IPS-18a (cell line): ENCODE measurements at regions not wholly inside any gene's neighbourhood (a gene's known extent, or its start where the extent isn't known, plus 50 kb on each side); places are given as distances from the start of the nearest gene placed in this dataset.

Experiments
- H3K27ac ChIP-seq: one replicate; pipeline ENCODE4 v1.5.1; 2013; ENCODE audit warnings: low read length
- H3K27me3 ChIP-seq: one replicate; pipeline ENCODE4 v1.6.1; 2013; ENCODE audit warnings: mild to moderate bottlenecking, low read length; ENCODE audit not compliant: control insufficient read depth, insufficient read depth
- H3K36me3 ChIP-seq: one replicate; pipeline ENCODE4 v1.6.1; 2013; ENCODE audit warnings: low read depth, low read length; ENCODE audit not compliant: control insufficient read depth
- H3K4me1 ChIP-seq: one replicate; pipeline ENCODE4 v1.6.1; 2013; ENCODE audit warnings: low read depth, low read length; ENCODE audit not compliant: control insufficient read depth
- H3K4me3 ChIP-seq: one replicate; pipeline ENCODE4 v1.5.1; 2013; ENCODE audit warnings: low read length
- H3K9ac ChIP-seq: one replicate; pipeline ENCODE4 v1.6.1; 2013; ENCODE audit warnings: mild to moderate bottlenecking, low read length, moderate library complexity
- H3K9me3 ChIP-seq: one replicate; pipeline ENCODE4 v1.6.1; 2013; ENCODE audit warnings: low read depth, low read length; ENCODE audit not compliant: control insufficient read depth

DNA sequence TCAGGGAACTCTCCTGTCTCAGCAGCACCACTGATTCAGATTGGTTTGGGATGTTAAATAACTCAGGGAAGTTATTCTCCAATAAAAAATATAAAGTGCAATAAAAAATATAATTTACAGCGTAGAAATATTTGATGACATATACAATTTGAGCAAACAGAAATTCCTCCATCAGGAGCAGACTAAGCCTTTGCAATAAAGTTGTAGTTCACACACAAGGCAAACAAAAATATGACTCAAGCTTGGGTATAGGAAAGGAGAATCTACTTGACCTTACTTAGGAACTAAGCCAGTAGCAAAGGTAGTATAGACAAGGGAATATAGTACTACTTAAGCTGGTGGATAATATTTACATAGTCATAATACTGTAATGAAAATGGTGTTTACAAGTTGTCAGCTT lies 264.1 kb downstream of the KIF21A start:
- H3K27me3 ChIP-seq, result no peaks in the 10 kb centered on the region
- H3K27ac ChIP-seq, result no peak overlapping the region
- H3K9ac ChIP-seq, result no peak overlapping the region
- H3K4me3 ChIP-seq, result no peak overlapping the region
- no peaks in the 10 kb centered on the region for H3K36me3 ChIP-seq
- H3K9me3 ChIP-seq, result peaks cover 5% of the 10 kb centered on the region
- no peaks in the 10 kb centered on the region for H3K4me1 ChIP-seq

DNA sequence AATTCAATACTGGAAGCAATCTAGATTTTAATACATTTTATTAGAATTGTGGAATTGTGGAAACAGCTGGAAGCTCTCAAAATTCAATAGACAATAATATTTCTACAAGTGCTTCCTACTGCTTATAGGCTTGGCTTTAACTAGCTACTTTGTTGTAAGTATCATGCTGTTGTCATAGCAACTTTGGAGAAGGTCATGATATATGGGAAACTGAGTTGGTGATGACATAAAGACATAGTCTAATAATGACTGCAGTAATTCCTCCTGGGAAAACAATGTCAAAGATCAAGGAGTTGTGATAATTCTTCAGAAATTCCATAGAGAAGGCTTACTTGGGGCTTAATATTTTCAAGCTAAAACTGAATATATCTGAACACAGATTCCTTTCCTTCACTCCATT lies 266.6 kb downstream of the KIF21A start:
- Histone ChIP-seq H3K4me3 (no peak overlapping the region), H3K9ac (no peak overlapping the region), H3K4me1 (no peaks in the 10 kb centered on the region), H3K9me3 (peaks cover 5% of the 10 kb centered on the region), H3K27ac (no peak overlapping the region), H3K36me3 (no peaks in the 10 kb centered on the region), H3K27me3 (no peaks in the 10 kb centered on the region)

DNA sequence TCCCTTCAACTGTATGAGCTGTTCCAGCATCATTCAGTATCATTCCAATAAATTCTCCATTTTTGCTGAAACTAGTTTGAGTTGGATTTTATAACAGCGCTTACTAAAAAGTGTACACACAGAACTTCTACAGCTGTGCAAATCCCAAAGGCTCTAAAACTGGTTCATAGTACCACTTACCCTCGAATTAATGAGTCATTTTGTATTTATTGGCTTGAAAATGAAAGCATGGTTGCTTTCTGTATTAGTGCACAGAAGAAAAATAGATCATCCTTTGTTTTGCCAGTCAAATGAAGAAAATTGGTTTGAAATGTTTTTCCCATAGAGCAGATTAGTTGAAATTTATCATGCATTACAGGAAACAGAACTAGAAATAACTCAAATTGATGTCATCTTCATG lies 268.3 kb upstream of the CPNE8 start:
- Histone ChIP-seq H3K27ac (no peak overlapping the region), H3K36me3 (no peaks in the 10 kb centered on the region), H3K4me3 (no peak overlapping the region), H3K9ac (no peak overlapping the region), H3K27me3 (no peaks in the 10 kb centered on the region), H3K9me3 (peaks cover 5% of the 10 kb centered on the region), H3K4me1 (no peaks in the 10 kb centered on the region)

DNA sequence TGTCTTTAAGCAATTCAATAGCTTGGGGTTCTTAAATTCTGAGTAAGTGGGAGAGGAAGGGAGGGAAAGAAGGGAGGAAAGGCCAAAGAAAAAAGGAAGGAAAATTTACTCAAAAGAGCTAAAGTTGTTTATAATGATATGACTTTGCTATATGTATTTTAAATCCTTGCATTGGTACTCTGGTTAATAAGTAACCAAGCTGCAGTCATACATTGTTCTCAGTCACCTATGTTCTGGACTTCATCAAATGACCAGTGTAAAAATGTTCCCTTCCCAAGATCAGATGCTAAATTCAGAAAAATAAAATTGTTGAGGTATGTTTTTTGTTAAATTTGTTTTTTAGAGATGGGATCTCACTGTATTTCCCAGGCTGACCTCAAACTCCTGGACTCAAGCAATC lies 259.9 kb upstream of the CPNE8 start:
- Histone ChIP-seq H3K27me3 (no peaks in the 10 kb centered on the region), H3K27ac (no peak overlapping the region), H3K36me3 (no peaks in the 10 kb centered on the region), H3K9ac (no peak overlapping the region), H3K9me3 (no peaks in the 10 kb centered on the region), H3K4me3 (no peak overlapping the region), H3K4me1 (no peaks in the 10 kb centered on the region)

DNA sequence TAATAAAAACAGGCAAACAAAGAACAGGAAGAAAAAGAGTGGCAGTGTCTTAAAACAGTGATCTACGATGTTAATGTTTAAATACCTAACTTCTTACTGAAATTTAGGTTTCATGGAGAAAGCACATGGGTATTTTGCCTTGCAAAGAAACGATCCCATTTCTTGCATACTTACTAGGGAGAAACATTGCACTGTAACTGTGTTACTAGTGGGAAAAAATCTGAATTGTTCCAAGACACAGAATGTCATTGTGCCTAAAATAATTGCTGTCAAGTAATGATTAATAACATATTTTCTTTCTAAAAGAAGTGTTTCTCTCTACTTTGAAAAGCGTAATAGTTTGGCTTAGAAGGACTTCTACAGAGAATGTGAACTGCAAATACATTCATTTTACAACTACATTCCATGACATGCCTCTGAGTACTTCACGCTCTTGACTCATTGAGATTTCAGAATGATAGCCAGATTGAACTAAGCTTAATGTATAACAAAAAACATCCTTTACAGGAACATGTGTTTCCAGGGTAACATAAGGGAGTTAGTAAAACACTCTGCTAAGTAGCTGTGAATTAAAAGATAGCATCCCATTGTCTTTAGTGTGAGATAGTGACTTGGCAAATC lies 256.2 kb upstream of the CPNE8 start:
- Histone ChIP-seq H3K4me3 (no peak overlapping the region), H3K4me1 (no peaks in the 10 kb centered on the region), H3K36me3 (no peaks in the 10 kb centered on the region), H3K27ac (no peak overlapping the region), H3K9me3 (no peaks in the 10 kb centered on the region), H3K27me3 (no peaks in the 10 kb centered on the region), H3K9ac (no peak overlapping the region)

DNA sequence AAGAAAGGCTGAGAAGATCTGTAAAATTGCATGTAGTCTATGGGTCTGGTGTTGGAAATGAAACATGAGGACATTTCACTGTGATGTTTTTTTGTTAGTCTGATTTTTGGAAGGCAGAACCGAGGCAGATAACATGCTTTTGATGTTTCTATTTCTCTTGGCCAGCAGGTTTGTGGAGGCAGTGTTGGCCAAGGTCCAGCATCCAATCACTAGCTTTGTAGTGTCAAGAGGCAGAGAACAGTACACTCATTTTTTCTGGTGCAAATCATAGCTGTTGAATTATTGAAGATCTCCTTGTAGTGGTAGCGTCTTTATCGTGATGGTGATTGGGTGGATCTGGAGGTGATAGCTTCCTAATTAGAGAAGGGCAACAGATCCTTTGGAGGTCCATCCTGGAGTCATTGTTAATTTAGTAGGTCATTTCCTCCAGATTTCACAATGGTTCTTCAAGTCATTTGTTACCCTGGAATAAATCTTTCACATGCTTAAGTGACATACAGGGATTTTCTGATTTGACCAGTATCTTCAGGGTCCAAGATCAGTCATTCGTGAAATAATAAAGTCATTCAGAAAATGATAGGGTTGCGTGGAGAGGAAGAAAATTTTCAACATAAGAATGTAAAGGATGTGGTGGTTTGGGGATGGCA lies 252.4 kb upstream of the CPNE8 start:
- Histone ChIP-seq H3K4me3 (no peak overlapping the region), H3K9me3 (no peaks in the 10 kb centered on the region), H3K9ac (no peak overlapping the region), H3K27ac (no peak overlapping the region), H3K36me3 (no peaks in the 10 kb centered on the region), H3K4me1 (no peaks in the 10 kb centered on the region), H3K27me3 (no peaks in the 10 kb centered on the region)

DNA sequence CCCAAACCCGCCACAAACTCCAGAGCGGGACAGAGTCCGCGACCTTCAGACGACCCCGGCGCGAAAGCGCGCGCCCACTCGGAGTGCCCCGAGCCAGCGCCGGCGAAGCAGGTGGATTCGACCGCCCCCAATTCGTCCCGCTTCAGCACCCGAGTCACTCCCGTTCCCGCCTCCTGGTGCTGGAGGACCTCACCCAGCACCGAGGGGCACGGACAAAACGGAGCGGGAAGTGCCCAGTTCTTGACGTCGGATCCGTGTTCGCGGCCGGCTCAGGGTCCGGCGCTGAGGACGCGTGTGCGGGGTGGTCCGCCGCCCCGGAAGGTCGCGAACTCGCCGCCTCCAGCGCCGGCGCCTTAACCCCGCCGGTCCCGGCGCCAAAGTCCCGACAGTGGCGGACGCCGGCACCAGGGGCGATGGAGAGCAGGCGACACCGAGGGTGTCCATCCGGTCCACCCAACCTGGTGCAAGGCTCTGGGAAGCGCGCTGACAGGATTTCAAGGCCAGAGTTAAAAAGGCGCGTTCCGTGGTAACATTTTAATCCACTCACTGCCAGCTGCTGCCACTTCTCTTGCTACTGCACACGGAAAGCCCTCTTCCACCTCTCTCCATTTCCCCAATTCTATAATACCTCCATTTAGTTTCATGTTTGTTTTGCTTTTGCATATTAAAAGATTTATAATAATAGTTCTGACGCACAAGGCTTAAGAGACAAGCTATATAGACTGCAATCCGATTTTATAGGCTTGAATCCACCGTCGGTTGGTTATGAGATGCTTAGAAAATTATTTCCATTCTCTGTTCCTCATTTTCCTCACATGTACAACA lies 240.0 kb upstream of the CPNE8 start:
- H3K27me3 ChIP-seq, result no peaks in the 10 kb centered on the region
- peak overlapping the region; percentile 17 for H3K4me3 ChIP-seq
- H3K9me3 ChIP-seq, result peaks cover 5% of the 10 kb centered on the region
- H3K9ac ChIP-seq, result no peak overlapping the region
- no peak overlapping the region for H3K27ac ChIP-seq
- H3K36me3 ChIP-seq, result no peaks in the 10 kb centered on the region
- H3K4me1 ChIP-seq, result no peaks in the 10 kb centered on the region

DNA sequence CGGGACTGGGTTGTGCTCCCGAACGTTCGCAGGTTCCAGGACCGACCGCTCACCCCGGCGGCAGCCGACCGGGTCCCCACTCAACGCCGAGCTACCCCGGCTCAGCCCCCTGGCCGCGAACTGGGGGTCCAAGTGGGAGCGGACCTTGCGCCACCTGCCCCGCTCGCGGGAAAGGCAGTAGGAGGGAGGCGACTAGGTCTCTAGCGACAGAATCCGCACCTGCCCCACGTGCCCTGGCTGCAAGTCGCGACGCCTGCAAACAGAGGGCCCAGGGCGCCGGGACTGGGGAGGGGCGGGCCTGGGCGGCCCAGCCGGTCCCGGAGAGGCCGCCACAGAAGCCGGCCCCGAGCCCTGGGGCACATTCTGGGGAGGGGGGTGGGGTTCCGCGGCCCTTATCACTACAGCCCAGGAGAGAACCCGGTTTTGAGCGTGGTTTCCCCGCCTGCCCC lies 239.2 kb upstream of the CPNE8 start:
- no peak overlapping the region for H3K27ac ChIP-seq
- no peak overlapping the region for H3K4me3 ChIP-seq
- no peaks in the 10 kb centered on the region for H3K9me3 ChIP-seq
- H3K4me1 ChIP-seq, result no peaks in the 10 kb centered on the region
- H3K27me3 ChIP-seq, result no peaks in the 10 kb centered on the region
- no peak overlapping the region for H3K9ac ChIP-seq
- no peaks in the 10 kb centered on the region for H3K36me3 ChIP-seq

DNA sequence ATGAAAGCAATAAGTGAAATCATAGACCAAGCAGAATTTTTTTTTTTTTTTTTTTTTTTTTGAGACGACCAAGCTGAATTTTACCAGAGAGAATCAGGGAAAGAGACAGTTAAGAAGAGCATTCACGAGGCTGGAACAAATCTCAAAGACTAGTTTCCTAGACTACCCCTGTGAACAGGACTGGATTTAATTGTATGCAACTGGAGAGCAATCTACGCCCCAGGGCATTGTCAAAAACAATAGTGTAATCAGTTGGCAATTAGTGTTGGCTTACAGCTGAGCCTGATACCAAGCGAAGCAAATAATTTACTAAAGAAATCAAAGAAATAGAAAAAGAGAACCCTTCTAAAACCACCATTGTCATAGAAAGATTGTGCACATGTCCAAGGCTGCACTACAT lies 232.9 kb upstream of the CPNE8 start:
- H3K9me3 ChIP-seq, result no peaks in the 10 kb centered on the region
- H3K9ac ChIP-seq, result no peak overlapping the region
- H3K27me3 ChIP-seq, result no peaks in the 10 kb centered on the region
- no peak overlapping the region for H3K27ac ChIP-seq
- no peaks in the 10 kb centered on the region for H3K36me3 ChIP-seq
- H3K4me1 ChIP-seq, result no peaks in the 10 kb centered on the region
- no peak overlapping the region for H3K4me3 ChIP-seq

DNA sequence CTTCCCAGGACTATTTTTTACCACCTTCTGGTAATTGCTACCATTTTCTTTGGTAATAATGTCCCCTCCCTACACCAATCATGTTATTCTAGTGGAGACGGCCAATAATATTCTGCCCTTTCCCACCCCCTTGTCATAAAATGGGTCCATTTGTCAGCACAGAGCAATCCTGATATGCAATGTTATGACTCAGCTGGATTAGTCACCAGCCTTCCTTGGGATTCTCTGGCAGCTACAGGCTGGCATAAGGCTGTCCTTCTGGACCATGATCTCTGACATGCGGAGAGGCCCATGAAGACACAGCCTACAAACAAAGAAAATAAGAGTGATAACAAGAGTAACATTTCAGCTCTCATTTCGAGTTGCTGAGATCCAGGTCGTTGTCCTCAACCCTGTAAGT lies 222.0 kb upstream of the CPNE8 start:
- Histone ChIP-seq H3K9me3 (no peaks in the 10 kb centered on the region), H3K4me3 (no peak overlapping the region), H3K27me3 (no peaks in the 10 kb centered on the region), H3K27ac (no peak overlapping the region), H3K36me3 (no peaks in the 10 kb centered on the region), H3K4me1 (peaks cover 18% of the 10 kb centered on the region), H3K9ac (no peak overlapping the region)

DNA sequence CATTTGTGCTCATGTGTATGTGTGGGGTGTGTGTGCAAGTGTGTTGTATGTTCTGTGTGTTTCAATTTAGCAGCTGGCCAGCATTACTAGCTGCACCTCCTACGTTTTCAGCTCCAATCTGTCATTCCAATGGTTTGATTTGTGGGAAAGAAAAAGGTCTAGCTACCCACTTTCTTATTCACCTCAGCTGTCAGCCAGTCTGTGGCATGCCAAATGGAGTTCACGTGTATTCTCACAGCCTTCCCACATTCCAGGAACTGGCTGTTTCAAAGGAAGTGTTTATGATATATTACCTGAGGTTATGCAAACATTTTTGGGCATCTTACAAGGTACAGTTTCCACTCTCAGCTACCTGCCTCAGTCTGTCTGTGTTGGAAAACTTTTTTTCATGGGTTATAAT lies 220.2 kb upstream of the CPNE8 start:
- Histone ChIP-seq H3K36me3 (no peaks in the 10 kb centered on the region), H3K9ac (no peak overlapping the region), H3K4me3 (no peak overlapping the region), H3K9me3 (no peaks in the 10 kb centered on the region), H3K4me1 (peaks cover 24% of the 10 kb centered on the region), H3K27me3 (no peaks in the 10 kb centered on the region), H3K27ac (no peak overlapping the region)
